ENCODE measurements at regions not wholly inside any gene's neighbourhood (a gene's known extent, or its start where the extent isn't known, plus 50 kb on each side); places are given as distances from the start of the nearest gene placed in this dataset.
A peak's percentile ranks its signal among the peaks of the same experiment; 100 is the strongest.

- ChIA-PET CTCF (interaction anchor here (0.6 kb wide), 1 partner anchor 1630 kb away, joined by 3 read pairs; no protein-coding TSS in a partner anchor), POLR2A (no interaction called here)
- H3K4me1 ChIP-seq (ENCODE audit: control insufficient read depth, insufficient read depth, low read length): no peaks in the 10 kb centered on the region
- no peak overlapping the region for H3K27ac ChIP-seq (ENCODE audit: extremely low read depth, low read depth, low read length)
- TF ChIP-seq ZBTB17 (tag by site-specific recombination; IDR thresholded peaks at IDR 0.05) (no peak), ELK4 (IDR thresholded peaks at IDR 0.05; ENCODE audit: borderline replicate concordance, low read depth, low read length) (no peak), TCF7L2 (IDR thresholded peaks at IDR 0.05; ENCODE audit: borderline replicate concordance, low read depth, low read length) (no peak), PRDM2 (tag by site-specific recombination; IDR thresholded peaks at IDR 0.05; ENCODE audit: borderline replicate concordance) (no peak), ZNF426 (tag by site-specific recombination; IDR thresholded peaks at IDR 0.05) (no peak), ZFP37 (tag by site-specific recombination; IDR thresholded peaks at IDR 0.05) (no peak), PBX3 (CRISPR knock-in tag; IDR thresholded peaks at IDR 0.05) (no peak), HIC1 (tag by site-specific recombination; IDR thresholded peaks at IDR 0.05) (no peak)
- no peaks in the 10 kb centered on the region for H3K9me3 ChIP-seq (ENCODE audit: control insufficient read depth, insufficient read depth, low read depth, low read length)
- no peak overlapping the region for H3K4me3 ChIP-seq (ENCODE audit: low read depth, low read length)
- no peaks in the 10 kb centered on the region for H3K36me3 ChIP-seq (ENCODE audit: control insufficient read depth in 2 of 2, insufficient read depth in 1 of 2, low read length in 2 of 2)
Observed at GRCh38 chr3:194045919-194046318, 90.0 kb upstream of the HES1 start.

- ChIA-PET POLR2A (no interaction called here), CTCF (interaction anchor here (0.6 kb wide), 1 partner anchor 1630 kb away, joined by 3 read pairs; no protein-coding TSS in a partner anchor)
- Histone ChIP-seq H3K4me1 (ENCODE audit: control insufficient read depth, insufficient read depth, low read length) (no peaks in the 10 kb centered on the region), H3K4me3 (ENCODE audit: low read depth, low read length) (no peak overlapping the region), H3K27ac (ENCODE audit: extremely low read depth, low read depth, low read length) (no peak overlapping the region), H3K36me3 (ENCODE audit: control insufficient read depth in 2 of 2, insufficient read depth in 1 of 2, low read length in 2 of 2) (no peaks in the 10 kb centered on the region), H3K9me3 (ENCODE audit: control insufficient read depth, insufficient read depth, low read depth, low read length) (no peaks in the 10 kb centered on the region)
- peak; percentile 43; the same call in 1 of the 2 replicates for TF ChIP-seq ZNF449 (tag by site-specific recombination; IDR thresholded peaks at IDR 0.05)
- TF ChIP-seq ZNF558 (tag by site-specific recombination; IDR thresholded peaks at IDR 0.05): no peak
Observed at GRCh38 chr3:194046531-194046930, 89.4 kb upstream of the HES1 start.

Data from HEK293 (cell line).